HG03457 (cell line): ENCODE measurements at regions not wholly inside any gene's neighbourhood (a gene's known extent, or its start where the extent isn't known, plus 50 kb on each side); places are given as distances from the start of the nearest gene placed in this dataset.
A peak's percentile ranks its signal among the peaks of the same experiment; 100 is the strongest.

Source experiments
- ATAC-seq: cut with Tn5 transposase; IDR thresholded peaks from one replicate; pipeline ENCODE4 v1.9.1; 2021; ENCODE audit warnings: moderate number of reproducible peaks; ENCODE audit not compliant: unreplicated experiment

DNA sequence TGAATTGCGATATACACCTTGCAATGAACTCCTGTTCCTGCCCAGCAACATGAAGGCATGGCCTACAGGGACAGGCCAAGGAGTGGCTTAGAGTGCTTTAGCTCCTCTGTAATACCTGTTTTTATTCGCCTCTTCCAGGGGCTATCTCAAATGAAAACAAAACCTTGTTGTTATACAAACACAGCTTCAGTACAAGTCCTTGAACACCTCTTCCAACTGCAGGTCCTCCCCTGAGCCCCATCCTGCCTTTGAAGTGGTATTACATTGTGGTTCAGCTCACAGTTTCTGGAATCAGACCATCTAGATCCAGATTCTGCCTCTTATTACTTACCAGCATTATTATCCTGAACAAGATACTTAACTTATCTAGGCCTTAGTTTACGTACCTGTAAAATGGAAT lies 83.0 kb upstream of the HNRNPA3 start:
- ATAC-seq = no peak

DNA sequence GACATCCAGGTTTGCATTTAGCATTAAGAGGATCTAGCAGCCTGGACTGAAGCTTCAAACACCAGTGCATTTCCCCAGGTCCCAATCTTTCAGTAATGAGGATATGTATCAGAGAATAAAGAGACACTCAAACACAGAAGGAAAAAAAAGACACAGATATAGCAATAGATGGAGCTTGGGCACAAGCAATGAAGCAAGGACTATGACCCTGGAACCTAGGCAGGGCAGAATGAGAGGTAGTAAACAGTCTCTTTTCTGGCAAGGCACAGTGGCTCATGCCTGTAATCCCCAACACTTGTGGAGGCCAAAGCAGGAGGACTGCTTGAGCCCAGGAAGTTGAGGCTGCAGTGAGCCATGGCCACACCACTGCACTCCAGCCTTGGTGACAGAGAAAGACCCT lies 80.7 kb upstream of the HNRNPA3 start:
- no peak for ATAC-seq

DNA sequence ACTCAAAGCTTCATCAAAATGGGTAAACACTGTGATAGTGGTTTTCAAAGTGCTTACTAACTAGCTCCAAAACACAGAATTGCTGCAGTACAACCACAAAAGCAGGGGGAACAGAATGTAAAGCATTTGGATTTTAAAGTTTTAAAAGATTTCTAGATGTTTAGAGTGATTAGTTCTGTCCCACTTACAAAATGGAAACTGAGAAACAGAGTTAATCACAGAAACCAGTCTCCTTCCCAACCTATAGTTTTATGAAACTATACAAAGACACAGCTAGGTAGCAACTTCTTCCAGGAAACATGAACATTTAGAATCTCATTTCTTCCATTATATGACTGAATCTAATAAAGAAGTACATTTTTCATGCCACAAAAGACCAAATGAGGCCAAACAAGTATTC lies 73.8 kb upstream of the HNRNPA3 start:
- no peak for ATAC-seq

DNA sequence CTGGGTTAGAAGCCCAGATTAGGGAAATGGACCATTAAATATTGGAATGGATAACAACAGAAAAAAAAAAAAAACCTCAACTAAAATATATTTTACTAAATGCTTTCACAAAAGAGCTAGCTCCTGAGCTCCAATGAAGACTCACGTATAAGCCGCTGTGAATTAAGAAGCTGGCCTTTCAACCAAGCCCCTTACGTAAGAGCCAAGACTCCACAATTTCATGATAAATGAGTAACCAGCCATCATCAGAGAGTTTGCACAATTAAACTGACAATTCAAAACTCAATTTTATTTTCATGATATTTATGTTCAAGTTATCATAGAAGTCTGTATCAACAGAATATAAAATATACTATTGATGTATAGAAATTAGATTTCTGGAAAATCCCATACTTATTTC lies 70.7 kb upstream of the HNRNPA3 start:
- ATAC-seq = no peak

DNA sequence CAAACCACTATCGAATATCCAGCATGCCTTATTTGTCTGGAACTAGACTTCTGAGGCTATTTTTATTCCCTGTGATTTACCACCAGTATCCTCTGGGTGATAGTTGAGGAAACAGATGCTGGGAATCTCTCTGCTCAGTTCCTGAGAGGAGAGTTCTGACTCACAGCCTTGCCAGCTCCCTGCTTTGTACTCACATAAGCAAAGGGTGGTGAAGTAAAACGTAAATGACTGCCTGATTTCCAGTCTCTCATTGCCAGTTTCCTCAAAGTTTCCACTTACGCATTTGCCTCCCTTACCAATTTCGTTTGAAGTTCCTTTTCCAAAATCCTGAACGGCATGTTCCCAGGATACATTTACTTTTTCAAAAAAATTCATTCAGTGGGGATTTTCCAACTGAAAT lies 69.2 kb upstream of the HNRNPA3 start:
- ATAC-seq = no peak

DNA sequence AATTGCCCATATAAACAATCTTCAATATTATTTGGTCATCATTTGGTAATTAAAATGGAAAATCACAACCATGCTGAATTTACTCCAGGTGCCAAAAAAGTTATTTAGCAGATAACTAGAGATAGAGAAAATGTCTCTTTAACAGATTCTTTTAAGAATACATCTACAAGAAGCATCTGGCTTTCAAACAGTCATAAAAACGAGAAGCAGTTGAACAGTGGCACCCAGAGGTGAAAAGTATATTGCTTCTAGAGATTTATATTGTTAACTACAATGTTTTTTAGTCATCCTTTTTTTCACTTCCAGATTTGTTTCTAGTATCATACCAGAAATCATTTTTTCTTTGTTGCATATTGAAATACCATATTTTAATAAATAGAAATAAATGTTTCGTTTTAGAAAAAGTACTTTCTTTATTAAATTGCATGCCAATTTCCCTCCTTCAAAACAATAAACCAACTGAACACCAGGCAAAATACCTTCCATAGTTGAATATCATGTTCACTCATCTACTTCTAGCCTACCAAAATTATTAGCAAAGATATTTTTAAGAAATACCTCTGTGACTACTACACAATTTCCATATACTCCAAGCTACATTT lies 65.4 kb upstream of the HNRNPA3 start:
- no peak for ATAC-seq

DNA sequence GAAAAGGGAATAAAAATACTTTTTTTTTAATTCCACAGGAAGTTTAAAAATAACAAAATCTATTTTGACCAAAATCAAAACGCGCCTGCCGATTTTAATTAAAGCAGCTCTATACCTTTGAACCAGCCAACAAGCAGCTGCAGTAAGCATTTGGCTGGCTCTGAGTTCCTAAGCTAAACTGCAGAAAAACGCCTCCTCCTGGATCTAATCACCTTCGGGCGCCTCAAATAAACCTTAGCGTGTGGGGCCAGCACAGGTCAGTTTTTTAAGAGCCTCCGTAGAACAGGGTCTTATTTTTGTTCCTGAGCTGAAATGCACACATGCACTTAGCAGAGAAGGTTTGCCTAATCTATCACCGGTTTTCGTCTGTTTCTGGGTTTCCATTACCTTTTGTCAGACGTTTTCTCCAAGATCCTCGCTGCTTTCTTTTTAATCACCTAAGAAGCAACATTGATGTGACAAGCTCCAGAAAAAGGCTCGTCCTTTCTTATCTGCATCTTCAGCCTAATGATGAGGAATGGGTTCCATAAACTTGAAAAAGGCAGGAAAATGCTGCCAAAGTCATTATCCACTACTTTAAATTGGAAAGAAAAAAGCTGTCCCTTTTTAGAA lies 64.7 kb upstream of the HNRNPA3 start:
- ATAC-seq = no peak

DNA sequence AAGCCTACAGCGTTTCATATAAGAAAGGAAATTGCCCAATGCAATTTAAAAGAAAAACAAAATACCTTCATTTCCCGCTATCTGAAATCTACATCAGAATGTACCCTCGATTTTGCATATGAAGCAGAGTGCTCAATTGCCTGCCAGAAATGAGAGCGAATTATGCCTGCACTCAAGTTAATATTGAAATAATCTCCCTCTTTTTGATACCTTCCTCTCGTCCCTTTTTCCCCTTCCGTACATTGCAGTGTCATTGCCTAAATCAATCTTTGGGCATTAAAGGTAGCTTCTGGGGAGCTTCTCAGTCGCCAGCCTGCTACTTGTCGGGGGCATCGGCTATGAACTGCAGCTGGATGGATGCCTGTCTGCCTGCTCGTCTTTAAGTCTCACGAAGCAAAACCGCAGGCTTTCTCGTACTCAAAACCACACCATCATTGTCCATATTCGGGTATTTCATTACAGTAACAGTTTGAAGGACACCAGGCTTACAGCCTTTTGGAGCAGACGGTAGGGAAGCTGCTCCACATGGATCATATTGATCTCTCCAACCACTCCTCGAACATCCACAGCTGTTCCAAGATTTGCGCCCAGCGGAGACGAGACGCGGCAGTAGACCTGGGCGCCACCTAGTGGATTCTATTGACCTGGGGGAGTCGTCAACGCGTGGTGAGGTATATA lies 64.0 kb upstream of the HNRNPA3 start:
- peak; percentile 81 for ATAC-seq

DNA sequence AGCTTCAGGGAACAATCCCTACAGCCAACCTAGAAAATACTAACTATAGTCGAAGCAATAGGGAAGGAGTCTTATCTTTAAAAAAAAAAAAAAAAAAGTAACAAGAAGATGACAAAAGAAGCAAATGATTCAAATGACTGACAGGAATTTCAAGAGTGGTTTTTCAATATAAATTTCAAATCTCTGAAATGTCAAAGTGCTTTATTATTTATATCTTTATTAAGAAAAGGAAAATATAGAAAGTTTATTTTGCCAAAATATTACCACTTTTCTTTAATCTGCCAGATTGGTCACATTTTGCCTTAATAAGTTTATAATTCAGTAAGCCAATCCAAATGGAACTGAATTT lies 63.5 kb upstream of the HNRNPA3 start:
- no peak for ATAC-seq

DNA sequence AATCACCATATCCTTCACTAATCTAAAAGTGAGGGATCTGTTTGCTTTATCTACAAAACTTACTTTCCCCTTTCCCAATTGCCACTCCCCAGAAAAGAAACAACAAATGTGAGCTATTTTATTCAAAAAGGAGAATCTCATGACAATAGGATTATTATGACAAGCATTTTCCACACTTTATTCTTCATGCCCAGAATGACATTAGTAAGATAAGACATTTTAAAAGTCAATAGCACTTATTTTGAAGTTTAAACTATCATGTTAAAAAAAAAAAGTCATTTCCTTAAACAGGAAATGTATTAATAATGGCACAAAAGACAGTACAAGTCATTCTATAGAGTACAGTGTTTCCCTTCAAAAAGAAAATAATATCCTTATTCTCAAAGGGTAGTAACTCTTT lies 58.8 kb upstream of the HNRNPA3 start:
- ATAC-seq = no peak

DNA sequence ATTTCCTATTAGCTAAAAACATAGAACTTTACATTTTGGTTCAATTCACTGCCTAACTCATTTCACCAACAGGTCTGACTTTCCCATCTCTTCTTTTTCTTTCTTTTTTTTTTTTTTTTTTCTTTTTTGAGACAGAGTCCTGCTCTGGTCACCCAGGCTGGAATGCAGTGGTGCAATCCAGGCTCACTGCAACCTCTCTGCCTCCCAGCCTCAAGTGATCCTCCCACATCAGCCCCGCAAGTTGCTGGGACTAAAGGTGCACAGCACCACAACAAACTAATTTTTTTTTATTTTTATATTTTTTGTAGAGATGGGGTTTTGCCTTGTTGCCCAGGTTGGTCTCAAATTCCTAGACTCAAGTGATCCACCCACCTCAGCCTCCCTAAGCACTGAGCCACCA lies 57.8 kb upstream of the HNRNPA3 start:
- no peak for ATAC-seq

DNA sequence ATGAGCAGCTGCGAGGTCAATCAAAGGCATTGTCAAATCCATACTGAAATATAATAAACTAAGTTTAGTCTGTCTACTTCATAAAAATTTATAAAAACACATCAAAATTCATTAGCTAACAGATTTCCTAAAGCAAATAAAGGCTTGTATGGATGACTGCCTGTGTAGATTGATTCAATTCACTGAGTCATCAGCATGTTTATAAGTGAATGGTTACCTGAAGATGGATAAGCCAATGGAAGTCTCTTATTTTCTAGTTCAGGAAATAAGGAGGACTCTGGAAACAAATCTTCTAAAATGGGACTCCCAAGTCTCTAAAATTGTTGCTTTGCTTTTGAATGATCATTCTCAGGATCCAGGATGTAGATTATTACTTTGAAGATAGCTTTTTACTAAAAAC lies 57.0 kb upstream of the HNRNPA3 start:
- no peak for ATAC-seq

DNA sequence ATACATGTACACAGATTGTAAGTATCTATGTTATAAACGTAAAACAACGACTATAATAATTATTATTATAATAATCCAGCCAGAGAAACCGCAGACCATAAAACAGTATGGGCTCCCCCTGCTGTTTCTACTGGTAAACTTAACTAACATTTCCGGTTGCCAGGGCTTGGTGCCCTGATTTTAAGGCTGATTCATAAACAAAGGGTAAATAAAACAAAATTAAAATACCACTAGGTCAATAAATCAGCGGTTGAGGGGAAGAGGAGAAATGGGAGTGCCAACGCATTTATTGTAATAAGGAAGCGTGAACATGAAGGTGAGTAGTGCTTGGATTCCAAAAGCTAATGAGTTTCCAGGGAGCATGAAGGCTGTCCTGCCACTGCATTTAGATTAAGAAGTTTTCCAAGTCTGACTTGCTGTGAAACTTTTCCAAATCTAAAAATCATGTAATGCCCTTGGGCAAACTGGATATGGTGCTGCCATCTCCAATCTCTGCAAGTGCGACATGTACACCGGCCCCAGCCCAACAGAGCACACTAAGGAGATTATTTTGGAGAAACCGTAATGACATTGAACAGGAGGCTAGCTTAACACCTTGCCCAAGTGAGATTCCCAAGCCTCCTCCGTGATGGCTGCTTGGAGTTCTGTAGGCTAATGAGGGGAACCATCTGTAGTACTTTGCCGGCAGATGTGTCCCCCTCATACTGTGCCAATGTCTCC lies 50.7 kb upstream of the HNRNPA3 start:
- ATAC-seq = no peak
